Keratinocyte (primary cell): ENCODE measurements at regions not wholly inside any gene's neighbourhood (a gene's known extent, or its start where the extent isn't known, plus 50 kb on each side); places are given as distances from the start of the nearest gene placed in this dataset.

Source experiments
- DNase-seq: peaks from one replicate; pipeline ENCODE4 v3.0.0-alpha.2; 2011; ENCODE audit warnings: low read depth, missing footprints, low spot score
- FAIRE-seq: peaks from 2 replicates; lab custom pipeline; 2011; peaks lifted over from hg19 to GRCh38; lab: Jason Lieb, UNC
- H2AFZ ChIP-seq: 2 replicates; pipeline ENCODE4 v1.6.0; 2012; ENCODE audit warnings: low read length, control low read depth, inconsistent platforms; ENCODE audit not compliant: control insufficient read depth
- H3K27ac ChIP-seq: 2 replicates; pipeline ENCODE4 v1.5.1; 2011; ENCODE audit warnings: low read length; ENCODE audit not compliant: control insufficient read depth, insufficient read depth
- H3K27me3 ChIP-seq: 3 replicates; pipeline ENCODE4 v1.6.0; 2011; ENCODE audit warnings: low read length; ENCODE audit not compliant: control insufficient read depth, insufficient read depth; ENCODE audit errors: extremely low read depth
- H3K36me3 ChIP-seq, 2 experiments: 2 replicates in 1 of 2; 3 replicates in 1 of 2; pipeline ENCODE4 v1.5.1; 2011; ENCODE audit warnings: low read length in 2 of 2, mild to moderate bottlenecking in 1 of 2; ENCODE audit not compliant: control insufficient read depth in 2 of 2, insufficient read depth in 2 of 2; ENCODE audit errors: extremely low read depth in 1 of 2
- H3K4me1 ChIP-seq: 3 replicates; pipeline ENCODE4 v1.5.1; 2011; ENCODE audit warnings: low read length; ENCODE audit not compliant: control insufficient read depth, insufficient read depth; ENCODE audit errors: extremely low read depth
- H3K4me2 ChIP-seq: 3 replicates; pipeline ENCODE4 v1.6.0; 2011; ENCODE audit warnings: low read depth, low read length; ENCODE audit not compliant: control insufficient read depth, insufficient read depth; ENCODE audit errors: extremely low read depth
- H3K4me3 ChIP-seq, 3 experiments: fragments of 200-600 bp in 1 of 3; sonication (generic) in 1 of 3; 2 replicates in 2 of 3; 3 replicates in 1 of 3; pipeline ENCODE4 v1.5.1; 2011 to 2016; ENCODE audit warnings: low read length in 3 of 3, mild to moderate bottlenecking in 3 of 3, control low read depth in 2 of 3, inconsistent platforms in 1 of 3, low read depth in 1 of 3, mixed read lengths in 1 of 3, mixed run types in 1 of 3, moderate library complexity in 1 of 3; ENCODE audit not compliant: control insufficient read depth in 2 of 3, insufficient read depth in 2 of 3; ENCODE audit errors: extremely low read depth in 1 of 3
- H3K79me2 ChIP-seq: 2 replicates; pipeline ENCODE4 v1.6.0; 2012; ENCODE audit warnings: low read length; ENCODE audit not compliant: control insufficient read depth, insufficient read depth
- H3K9ac ChIP-seq: 3 replicates; pipeline ENCODE4 v1.6.0; 2011; ENCODE audit warnings: low read length; ENCODE audit not compliant: control insufficient read depth, insufficient read depth; ENCODE audit errors: extremely low read depth
- H3K9me1 ChIP-seq: 3 replicates; pipeline ENCODE4 v1.6.0; 2011; ENCODE audit warnings: low read length; ENCODE audit not compliant: control insufficient read depth, insufficient read depth; ENCODE audit errors: extremely low read depth
- H3K9me3 ChIP-seq: 2 replicates; pipeline ENCODE4 v1.5.1; 2012; ENCODE audit warnings: low read depth, low read length; ENCODE audit not compliant: control insufficient read depth
- H4K20me1 ChIP-seq: 3 replicates; pipeline ENCODE4 v1.6.0; 2011; ENCODE audit warnings: low read length; ENCODE audit not compliant: control insufficient read depth, insufficient read depth; ENCODE audit errors: extremely low read depth
- EZH2 ChIP-seq: IDR thresholded peaks from one replicate; pipeline ENCODE4 v1.6.1; 2012; ENCODE audit warnings: inconsistent platforms, mild to moderate bottlenecking, low read length, moderate library complexity
- dilution Hi-C: fragments of 300-500 bp; cut with MboI; formaldehyde crosslinking; loops from one replicate; pipeline ENCODE4 v1.7.0; 2020; ENCODE audit warnings: low sequenced_read_pairs; ENCODE audit not compliant: extremely low pct_ligation_motif_present
- TF ChIP-seq, protein P1 (sequence below), 3 experiments: IDR thresholded peaks in 1 of 3; conservative IDR thresholded peaks in 1 of 3; optimal IDR thresholded peaks in 1 of 3; 2 replicates in 2 of 3; 3 replicates in 1 of 3; pipeline versions ENCODE3 to v1.5.1; 2011; ENCODE audit warnings: low read length in 3 of 3, mild to moderate bottlenecking in 3 of 3, moderate library complexity in 2 of 3, control low read depth in 1 of 3, inconsistent platforms in 1 of 3; ENCODE audit not compliant: insufficient read depth in 2 of 3; ENCODE audit errors: extremely low read depth in 1 of 3

DNA sequence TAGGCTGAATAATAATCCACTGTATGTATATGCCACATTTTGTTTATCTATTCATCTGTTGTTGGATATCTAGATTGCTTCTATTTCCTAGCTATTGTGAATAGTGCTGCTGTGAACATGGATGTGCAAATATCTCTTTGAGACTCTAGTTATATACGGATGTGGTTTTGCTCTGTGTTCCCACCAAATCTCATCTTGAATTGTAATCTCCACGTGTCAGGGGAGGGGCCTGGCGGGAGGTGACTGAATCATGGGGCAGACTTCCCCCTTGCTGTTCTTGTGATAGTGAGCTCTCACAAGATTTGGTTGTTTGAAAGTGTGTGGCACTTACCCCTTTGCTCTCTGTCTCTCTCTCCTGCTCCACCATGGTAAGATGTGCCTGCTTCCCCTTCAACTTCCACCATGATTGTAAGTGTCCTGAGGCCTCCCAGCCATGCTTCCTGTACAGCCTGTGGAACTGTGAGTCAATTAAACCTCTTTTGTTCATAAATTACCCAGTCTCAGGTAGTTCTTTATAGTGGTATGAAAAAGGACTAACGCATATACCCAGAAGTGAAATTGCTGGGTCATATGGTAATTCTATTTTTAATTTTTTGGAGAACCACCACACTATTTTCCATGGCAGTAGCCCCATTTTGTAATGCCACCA lies 86.1 kb upstream of the UPP2 start:
- FAIRE-seq (no peak), DNase-seq (no peak)
- H3K79me2 ChIP-seq: no peaks in the 10 kb centered on the region
- peaks cover 12% of the 10 kb centered on the region for H3K4me1 ChIP-seq
- no peaks in the 10 kb centered on the region for H4K20me1 ChIP-seq
- no peaks in the 10 kb centered on the region for H3K9me1 ChIP-seq
- H3K4me3 ChIP-seq: no peak overlapping the region
- dilution Hi-C loops: no loop called here
- TF ChIP-seq, protein P1, sequence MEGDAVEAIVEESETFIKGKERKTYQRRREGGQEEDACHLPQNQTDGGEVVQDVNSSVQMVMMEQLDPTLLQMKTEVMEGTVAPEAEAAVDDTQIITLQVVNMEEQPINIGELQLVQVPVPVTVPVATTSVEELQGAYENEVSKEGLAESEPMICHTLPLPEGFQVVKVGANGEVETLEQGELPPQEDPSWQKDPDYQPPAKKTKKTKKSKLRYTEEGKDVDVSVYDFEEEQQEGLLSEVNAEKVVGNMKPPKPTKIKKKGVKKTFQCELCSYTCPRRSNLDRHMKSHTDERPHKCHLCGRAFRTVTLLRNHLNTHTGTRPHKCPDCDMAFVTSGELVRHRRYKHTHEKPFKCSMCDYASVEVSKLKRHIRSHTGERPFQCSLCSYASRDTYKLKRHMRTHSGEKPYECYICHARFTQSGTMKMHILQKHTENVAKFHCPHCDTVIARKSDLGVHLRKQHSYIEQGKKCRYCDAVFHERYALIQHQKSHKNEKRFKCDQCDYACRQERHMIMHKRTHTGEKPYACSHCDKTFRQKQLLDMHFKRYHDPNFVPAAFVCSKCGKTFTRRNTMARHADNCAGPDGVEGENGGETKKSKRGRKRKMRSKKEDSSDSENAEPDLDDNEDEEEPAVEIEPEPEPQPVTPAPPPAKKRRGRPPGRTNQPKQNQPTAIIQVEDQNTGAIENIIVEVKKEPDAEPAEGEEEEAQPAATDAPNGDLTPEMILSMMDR (optimal IDR thresholded peaks at IDR 0.05 in 1 of 3, IDR thresholded peaks at IDR 0.05 in 1 of 3, conservative IDR thresholded peaks at IDR 0.05 in 1 of 3; ENCODE audit: extremely low read depth in 1 of 3, insufficient read depth in 2 of 3, low read length in 3 of 3): no peak
- no peak for TF ChIP-seq EZH2
- H3K27me3 ChIP-seq: no peaks in the 10 kb centered on the region
- no peak overlapping the region for H2AFZ ChIP-seq
- no peak overlapping the region for H3K27ac ChIP-seq
- H3K9ac ChIP-seq: no peak overlapping the region
- no peaks in the 10 kb centered on the region for H3K9me3 ChIP-seq
- no peaks in the 10 kb centered on the region for H3K36me3 ChIP-seq
- no peak overlapping the region for H3K4me2 ChIP-seq

- H4K20me1 ChIP-seq: no peaks in the 10 kb centered on the region
- H2AFZ ChIP-seq: no peak overlapping the region
- no peaks in the 10 kb centered on the region for H3K79me2 ChIP-seq
- no peak for FAIRE-seq
- H3K4me1 ChIP-seq: peaks cover 12% of the 10 kb centered on the region
- H3K27ac ChIP-seq: no peak overlapping the region
- H3K9ac ChIP-seq: no peak overlapping the region
- dilution Hi-C loops: no loop called here
- TF ChIP-seq, protein P1 (optimal IDR thresholded peaks at IDR 0.05 in 1 of 3, IDR thresholded peaks at IDR 0.05 in 1 of 3, conservative IDR thresholded peaks at IDR 0.05 in 1 of 3; ENCODE audit: extremely low read depth in 1 of 3, insufficient read depth in 2 of 3, low read length in 3 of 3): no peak
- TF ChIP-seq EZH2: no peak
- no peaks in the 10 kb centered on the region for H3K9me3 ChIP-seq
- H3K9me1 ChIP-seq: no peaks in the 10 kb centered on the region
- H3K4me3 ChIP-seq: no peak overlapping the region
- H3K36me3 ChIP-seq: no peaks in the 10 kb centered on the region
- no peak for DNase-seq
- H3K27me3 ChIP-seq: no peaks in the 10 kb centered on the region
- no peak overlapping the region for H3K4me2 ChIP-seq
These were observed 87.8 kb upstream of the UPP2 start for GRCh38 chr2:158013891-158014290.
